Epithelial cell of esophagus (primary cell): ENCODE measurements at regions not wholly inside any gene's neighbourhood (a gene's known extent, or its start where the extent isn't known, plus 50 kb on each side); places are given as distances from the start of the nearest gene placed in this dataset.
"Not testable (repeated sequence)": the region's sequence is repeated elsewhere in the genome, so short reads cannot be mapped to it uniquely, and the experiment has no call there.

Source experiments
- DNase-seq: peaks from one replicate; pipeline ENCODE4 v3.0.0; 2010; ENCODE audit warnings: low read depth
- H3K4me3 ChIP-seq: 2 replicates; pipeline ENCODE4 v1.5.1; 2011; ENCODE audit warnings: mild to moderate bottlenecking, low read length, control low read depth
- CTCF ChIP-seq: IDR thresholded peaks from 2 replicates; pipeline ENCODE4 v1.5.1; 2011; ENCODE audit warnings: low read depth, mild to moderate bottlenecking, low read length, control low read depth, inconsistent platforms; ENCODE audit not compliant: insufficient read depth; ENCODE audit errors: missing control alignments

DNA sequence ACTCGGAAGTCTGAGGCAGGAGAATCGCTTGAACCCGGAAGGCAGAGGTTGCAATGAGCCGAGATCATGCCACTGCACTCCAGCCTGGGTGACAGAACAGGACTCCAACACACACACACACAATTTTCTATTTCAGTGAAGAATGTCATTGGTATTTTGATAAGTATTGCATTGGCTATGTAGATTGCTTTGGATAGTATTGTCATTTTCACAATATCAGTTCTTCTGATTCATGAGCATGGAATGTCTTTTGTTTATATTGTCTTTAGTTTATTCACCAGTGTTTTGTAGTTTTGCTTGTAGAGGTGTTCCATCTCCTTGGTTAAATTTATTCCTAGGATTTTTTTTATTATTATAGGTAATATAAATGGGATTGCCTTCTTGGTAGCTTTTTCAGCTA is 693.4 kb upstream of the SYT4 start:
- no peak overlapping the region for H3K4me3 ChIP-seq
- DNase-seq, result peak; percentile 3
- TF ChIP-seq CTCF, result no peak

- no peak for TF ChIP-seq CTCF
- no peak overlapping the region for H3K4me3 ChIP-seq
- no peak for DNase-seq
Measured at GRCh38 chr18:43978174-43978573, 700.9 kb upstream of the SYT4 start.

GRCh38 chr18:43982582-43982981 is 698.1 kb upstream of the SETBP1 start:
- DNase-seq, result no peak
- TF ChIP-seq CTCF, result no peak
- H3K4me3 ChIP-seq, result no peak overlapping the region

- H3K4me3 ChIP-seq, DNase-seq: not testable (repeated sequence)
Measured at GRCh38 chr18:43987061-43987460, 693.6 kb upstream of the SETBP1 start.

GRCh38 chr18:43992741-43993140 is 687.9 kb upstream of the SETBP1 start:
- no peak for TF ChIP-seq CTCF
- H3K4me3 ChIP-seq, result no peak overlapping the region
- no peak for DNase-seq

- no peak overlapping the region for H3K4me3 ChIP-seq
- no peak for TF ChIP-seq CTCF
- DNase-seq, result no peak
Measured at GRCh38 chr18:43994381-43994780, 686.3 kb upstream of the SETBP1 start.

GRCh38 chr18:44013871-44014270 is 666.8 kb upstream of the SETBP1 start:
- H3K4me3 ChIP-seq, result no peak overlapping the region
- no peak for TF ChIP-seq CTCF
- no peak for DNase-seq

DNA sequence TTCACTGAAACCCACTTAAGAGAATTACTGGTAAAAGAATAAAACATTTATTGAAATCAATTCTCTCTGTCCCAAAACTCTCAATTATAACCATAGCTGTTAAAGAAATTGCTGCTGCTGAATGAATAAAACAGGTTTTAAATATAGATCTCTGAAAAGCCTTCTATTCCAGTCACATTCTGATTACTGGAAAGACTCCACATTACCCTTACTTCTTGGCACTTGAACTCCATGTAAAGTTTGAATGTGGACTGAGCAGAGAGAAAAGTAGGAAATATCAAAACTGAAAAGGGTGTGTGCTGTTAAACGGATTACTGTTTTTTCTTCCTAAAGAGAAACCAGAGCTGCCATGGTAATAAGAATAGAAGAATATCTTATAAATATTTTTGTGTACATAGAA is 655.3 kb upstream of the SETBP1 start:
- no peak overlapping the region for H3K4me3 ChIP-seq
- no peak for TF ChIP-seq CTCF
- no peak for DNase-seq
